HG02623 (cell line): ENCODE measurements at regions not wholly inside any gene's neighbourhood (a gene's known extent, or its start where the extent isn't known, plus 50 kb on each side); places are given as distances from the start of the nearest gene placed in this dataset.
"Not testable (repeated sequence)": the region's sequence is repeated elsewhere in the genome, so short reads cannot be mapped to it uniquely, and the experiment has no call there.

Experiments used
- ATAC-seq: cut with Tn5 transposase; IDR thresholded peaks from one replicate; pipeline ENCODE4 v1.9.1; 2021; ENCODE audit warnings: moderate library complexity; ENCODE audit not compliant: unreplicated experiment

DNA sequence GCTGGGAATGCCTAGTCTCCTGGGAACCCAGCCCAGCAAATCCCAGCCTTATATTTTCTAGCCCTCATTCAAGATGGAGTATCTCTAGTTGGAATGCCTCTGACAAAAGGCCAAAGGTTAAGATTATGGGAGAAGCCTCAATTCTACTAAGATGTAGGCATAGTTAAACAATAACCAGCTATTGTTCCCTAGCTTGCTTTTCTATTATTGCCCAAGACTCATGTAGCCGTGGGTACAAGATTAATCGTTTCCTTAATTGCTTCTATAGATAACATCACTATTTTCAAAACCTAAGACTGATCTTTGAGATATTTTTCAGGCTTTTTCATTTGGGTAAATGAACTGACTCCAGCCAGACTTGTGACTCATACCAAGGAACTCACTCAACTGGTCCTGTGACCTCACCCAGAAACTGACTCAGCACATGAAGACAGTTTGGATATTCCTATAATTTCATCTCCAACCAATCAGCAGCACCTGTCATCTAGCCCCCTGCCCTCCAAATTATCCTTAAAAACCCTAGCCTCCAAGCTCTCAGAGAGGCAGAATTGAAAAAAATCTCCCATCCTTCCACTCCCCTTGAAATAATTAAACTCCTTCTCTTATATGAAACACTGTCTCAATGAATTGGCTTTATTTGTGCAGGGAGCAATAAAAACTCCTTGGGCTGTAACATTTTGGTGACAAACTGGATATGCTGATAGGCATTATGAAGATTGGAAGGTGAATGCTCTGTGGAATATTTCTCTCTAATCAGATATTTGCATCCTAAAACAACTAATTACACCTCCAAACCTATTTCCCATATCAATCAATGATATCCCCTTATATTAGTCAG, 589.0 kb downstream of the C12orf50 start:
- ATAC-seq = no peak

DNA sequence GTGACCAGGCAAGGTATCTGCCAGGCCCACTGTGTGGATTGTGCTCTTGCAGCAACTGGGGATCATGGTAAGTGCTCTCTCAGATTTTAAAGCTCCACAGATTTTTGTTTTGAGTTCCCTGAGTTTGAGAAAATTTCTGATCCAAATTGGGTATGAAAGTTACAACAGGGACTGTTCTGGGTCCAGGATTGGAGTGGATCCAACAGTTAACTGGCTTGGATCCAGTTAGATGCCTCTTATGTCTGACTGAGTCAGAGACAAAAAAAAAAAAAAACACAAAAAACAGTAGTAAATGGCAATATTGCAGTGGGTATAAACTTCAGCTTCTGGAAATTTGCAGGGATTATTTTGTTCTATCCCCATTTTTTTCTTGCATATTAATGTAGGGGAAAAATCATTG, 598.8 kb downstream of the C12orf50 start:
- ATAC-seq = no peak

DNA sequence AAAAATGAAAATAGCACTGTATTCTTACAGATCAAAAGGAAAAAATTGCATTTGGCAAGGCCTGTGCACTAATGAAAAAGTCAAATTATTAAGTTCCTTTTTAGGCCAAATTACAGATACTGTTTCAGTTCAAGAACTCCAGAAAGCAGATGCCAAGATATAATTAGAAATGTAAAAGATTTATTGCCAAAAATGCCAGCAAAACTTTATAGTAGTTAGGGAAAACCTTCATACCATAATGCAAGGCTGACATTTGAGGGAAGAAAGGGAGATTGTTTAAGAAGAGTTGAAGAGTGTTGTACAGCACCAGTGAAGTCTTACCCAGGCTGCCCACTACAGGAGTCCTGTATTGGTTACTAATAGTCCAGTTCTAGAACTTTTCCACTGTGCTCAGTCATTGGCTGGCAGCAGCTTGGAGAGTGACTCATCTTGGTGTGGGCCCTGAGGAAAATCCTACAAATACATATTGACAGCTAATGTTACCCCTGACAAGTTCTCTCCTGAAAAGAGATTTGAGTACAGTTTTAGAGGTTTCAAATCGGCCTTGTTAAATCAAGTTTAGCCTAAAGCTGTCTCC, 600.4 kb downstream of the C12orf50 start:
- ATAC-seq = no peak

DNA sequence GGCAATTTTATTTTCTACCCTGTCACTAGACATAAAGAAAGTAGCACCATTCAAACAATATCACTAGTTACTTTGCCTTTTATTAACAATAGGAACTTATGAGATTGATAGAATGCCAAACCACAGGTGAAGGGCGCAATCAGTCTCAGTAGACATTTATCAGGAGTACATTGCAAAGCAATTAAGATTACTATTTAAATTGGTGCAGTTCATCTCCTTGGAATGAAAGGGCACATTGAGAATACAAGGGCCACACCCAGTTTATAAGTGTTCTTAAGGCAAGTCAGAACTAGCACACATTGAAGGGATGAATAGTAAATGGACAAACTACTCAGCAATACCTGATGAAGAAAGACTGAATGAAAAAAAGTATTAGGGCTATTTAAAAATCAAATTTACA, 601.4 kb downstream of the C12orf50 start:
- no peak for ATAC-seq

DNA sequence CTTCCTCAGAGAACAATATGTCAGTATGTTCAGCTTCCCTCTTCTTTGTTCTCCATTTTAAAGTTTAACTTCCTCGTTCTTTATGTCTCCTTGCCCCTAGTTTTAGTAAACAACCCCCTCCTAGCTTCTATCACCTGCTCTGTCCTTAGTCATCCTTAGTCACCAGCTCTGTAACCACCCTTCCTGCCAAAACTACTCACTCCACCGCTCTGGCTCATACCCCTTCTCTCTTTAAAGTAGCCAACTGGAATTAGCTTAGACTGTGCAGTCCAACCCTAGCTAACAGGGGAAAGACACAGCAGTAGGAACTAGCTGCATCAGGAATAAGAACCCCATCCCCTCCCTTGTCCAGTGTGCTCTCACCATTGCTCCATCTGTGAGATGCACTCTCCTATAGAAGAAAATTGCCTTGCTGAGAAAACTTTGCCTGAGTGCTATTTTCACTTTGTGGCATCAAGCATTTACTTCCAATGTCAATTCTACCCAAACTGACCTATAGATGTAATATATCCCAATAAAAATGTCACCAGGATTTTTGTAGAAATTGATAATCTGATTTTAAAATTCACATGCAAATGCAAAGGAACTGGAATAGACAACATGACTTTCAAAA, 603.2 kb downstream of the C12orf50 start:
- no peak for ATAC-seq

DNA sequence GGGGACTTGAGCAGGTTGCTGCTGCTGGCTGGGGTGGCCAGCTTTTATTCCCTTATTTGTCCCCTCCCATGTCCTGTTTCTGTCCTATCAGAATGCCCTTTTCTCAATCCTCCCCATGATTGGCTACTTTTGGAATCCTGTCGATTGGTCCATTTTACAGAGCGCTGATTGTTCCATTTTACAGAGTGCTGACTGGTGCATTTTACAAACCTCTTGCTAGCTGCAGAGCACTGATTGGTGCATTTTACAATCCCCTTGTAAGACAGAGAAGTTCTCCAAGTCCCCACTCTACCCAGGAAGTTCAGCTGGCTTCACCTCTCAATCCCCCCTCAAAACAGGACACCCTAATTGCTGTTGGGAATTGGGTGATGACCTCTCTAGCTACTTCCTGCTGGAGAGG, 608.0 kb downstream of the C12orf50 start:
- ATAC-seq = not testable (repeated sequence)

DNA sequence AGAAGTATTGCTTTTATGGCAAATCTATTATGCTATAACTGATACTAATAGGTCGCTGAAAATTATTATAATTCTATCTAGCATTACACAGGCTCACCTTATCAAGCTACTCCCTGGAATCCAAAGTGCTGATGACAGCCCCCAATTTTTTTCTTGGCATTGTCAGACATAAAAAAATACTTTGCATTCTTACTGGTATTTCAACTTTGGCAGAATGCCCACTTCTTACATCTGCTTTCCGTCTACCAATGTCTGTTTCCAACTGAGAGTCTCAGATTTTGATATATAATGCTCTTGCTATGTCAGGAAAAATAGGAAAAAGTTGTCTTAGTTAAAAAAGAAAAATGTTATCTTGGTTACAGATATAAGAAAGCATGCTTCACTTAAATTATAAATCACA, 615.4 kb downstream of the C12orf50 start:
- no peak for ATAC-seq

DNA sequence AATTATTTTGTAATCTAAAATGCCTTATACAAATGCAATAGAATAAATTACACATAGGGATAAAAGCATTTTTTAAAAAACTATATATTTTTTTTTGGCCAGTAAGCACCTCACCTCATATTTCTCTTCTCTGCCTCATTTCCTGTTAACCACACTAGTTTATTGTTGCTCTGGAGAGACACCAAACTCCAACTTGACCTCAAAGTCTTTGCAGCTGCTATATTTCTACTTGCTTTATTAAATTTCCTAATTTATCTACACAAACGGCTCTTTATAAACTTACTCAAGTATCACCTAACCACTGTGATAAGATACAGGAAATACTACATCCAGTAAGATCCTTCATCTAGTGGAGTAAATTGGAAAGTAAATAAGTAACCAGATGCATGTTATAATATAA, 622.3 kb downstream of the C12orf50 start:
- no peak for ATAC-seq

DNA sequence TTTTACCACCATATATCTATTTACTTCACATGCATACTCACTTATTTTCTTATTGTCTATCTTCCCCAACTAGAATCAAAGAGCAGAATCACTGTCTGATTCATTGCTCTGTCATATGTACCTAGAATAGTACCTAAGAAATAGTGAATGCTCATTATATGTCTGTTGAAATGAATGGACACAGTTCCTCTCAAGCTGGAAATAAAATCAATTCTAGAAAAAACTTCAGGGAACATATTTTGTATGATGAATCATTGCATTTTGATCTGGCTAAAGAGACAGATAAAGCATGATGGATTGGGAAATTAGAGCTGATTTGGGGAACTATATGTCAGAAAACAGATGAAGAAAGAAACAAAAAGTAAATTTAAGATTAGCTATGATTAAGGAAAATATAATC, 623.3 kb downstream of the C12orf50 start:
- ATAC-seq = no peak

DNA sequence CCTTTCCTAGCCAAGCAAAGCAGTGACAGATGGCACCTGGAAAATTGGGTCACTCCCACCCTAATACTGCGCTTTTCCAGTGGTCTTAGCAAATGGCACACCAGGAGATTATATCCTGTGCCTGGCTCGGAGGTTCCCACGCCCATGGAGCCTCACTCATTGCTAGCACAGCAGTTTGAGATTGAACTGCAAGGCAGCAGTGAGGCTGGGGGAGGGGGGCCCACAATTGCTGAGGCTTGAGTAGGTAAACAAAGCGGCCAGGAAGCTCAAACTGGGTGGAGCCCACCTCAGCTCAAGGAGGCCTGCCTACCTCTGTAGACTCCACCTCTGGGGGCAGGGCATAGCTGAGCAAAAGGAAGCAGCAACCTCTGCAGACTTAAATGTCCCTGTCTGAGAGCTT, 635.0 kb downstream of the C12orf50 start:
- not testable (repeated sequence) for ATAC-seq

DNA sequence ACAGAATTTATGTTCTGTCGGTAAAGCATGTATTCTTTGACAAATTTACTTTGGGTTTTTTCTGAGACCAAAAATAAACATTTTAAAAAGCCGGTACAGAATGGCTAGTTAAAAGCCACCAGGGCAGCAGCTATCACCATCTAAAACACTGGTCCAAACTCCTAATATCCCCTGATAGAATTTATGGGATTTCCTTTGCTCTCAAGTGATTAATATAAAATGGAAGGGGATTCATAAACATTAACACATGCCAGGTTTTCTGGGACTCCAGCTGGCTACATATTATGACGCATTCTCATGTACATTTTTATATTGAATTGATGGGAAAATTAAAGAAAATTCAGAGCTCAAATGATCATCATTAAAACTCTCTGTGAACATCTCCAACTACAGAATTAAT, 640.8 kb downstream of the C12orf50 start:
- no peak for ATAC-seq

DNA sequence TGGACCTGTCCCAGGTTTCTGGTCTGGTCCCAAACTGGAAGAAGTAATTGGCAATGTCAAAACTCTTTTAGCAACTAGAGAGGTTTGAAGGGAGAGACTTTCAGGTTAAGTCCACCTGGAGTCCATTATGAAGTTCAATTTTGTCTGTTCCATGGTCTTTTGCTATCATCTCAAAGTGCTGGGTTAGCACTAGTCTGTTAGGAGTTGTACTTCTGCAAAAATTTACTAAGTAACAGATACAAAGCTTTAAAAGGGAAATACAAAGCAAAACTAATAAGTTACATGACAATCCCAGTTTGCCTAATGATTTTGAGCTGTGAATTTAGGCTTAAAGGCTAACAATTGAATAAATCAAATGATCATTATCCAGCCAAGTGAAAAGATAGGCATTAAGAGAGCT, 643.9 kb downstream of the C12orf50 start:
- ATAC-seq = no peak

DNA sequence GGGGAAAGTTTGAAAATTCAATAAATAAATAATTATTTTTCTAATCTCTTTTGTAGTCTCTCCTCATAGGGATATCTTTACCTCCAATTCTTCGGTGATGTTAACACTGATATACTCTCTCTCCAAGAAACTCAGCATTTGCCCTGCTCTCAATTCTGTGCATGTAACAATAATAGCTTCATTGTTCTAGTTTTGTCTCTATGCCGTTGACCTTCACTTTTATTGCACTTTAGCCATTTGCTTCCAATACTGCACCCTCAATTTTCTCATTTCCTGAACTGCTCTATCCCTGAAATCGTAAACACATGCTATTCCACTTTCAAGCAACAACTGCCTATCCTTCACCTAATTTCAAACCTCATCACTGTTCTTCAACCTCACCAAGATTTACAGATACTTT, 645.0 kb downstream of the C12orf50 start:
- ATAC-seq = no peak

DNA sequence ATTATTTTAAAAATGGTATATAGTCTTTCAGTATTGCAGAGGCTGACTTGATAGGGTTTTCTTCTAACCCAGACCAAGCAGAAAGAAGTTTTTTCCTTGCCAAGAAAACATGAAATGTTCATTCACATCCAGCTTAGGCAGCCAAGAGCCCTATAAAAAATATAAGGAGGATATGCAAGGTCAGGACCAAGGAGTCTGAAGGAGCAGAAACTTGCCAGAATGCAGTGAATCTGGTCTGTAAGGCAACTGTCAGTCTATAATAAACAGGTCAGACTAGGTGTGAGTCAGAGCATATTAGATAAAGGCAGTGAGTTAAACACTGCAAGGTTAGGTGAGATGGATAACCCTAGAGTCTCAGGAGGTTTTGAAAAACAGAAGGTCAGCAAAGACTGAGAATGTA, 645.5 kb downstream of the C12orf50 start:
- ATAC-seq = no peak

DNA sequence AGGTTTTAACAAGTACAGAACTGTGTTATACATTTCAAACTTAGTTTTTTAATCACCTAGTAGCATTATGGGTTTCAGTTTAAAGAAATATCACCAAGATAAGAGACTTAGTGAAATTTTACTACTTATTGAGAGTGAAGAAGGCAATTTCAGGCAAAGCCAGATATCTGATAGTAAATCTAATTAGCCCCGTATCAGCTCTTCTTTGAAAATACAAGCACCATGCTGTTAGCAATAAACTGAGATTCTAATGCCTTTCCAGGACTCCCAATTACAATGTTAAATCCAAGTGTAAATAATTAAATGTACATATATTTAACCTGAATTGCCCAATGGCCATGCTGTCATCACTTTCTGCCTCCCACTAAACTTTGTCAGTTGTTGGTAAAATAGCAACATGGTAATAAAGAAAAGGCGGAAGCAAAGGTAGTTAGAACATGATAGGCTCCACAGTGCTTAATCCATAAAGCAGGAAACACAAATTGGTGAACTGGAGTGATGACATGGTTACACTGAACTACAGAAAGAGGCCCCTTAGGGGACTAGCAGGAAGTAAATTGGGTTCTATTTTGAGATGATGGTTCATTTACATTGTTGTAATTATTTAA, 646.1 kb downstream of the C12orf50 start:
- ATAC-seq = no peak

DNA sequence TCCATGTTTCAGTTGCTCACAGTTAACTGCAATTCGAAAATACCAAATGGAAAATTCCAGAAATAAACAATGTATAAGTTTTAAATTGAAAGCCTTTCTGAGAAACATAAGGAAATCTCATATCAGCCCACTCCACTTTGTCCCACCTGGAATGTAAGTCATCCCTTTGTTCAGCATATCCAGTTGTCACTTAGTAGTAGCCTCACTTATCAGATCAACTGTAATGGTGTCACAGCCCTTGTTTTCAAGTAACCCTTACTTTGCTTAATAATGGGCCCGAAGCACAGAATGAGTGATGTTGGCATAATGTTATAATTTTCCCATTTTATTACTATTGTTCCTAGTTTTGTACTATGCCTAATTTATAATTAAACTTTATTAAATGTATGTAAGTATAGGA, 646.8 kb downstream of the C12orf50 start:
- no peak for ATAC-seq

DNA sequence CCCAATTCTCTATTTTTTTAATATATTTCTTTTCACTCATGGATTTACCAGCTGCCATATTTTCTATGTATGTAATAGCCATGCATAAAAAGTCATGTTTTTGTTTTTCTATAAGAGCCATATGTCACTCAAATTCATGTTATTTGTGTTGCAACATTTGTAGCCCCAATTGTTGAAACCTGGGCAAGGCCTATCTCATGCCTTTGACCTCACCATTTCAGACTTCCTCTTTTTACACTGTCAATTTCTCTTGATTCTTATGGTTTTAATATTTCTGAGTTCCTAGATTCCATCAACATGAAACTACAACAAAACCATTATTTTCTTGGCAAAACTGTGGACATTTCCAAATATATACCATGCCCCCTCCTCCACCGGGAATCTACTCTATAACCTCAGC, 647.5 kb downstream of the C12orf50 start:
- no peak for ATAC-seq

DNA sequence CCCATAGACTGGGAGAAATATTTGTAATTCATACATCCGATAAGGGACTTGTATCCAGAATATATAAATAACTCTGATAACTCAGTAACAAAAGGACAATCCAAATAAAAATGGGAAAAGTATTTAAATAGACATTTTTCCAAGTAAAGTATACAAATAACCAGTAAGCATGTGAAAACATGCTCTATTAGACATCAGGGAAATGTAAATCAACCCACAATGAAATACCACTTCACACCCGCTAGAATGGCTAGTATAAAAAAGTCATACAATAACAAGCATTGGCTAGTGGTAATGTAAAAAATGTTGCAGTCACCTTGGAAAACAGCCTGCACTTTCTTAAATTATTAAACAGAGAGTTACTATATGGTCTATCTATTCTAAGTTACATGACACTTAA, 650.7 kb downstream of the C12orf50 start:
- no peak for ATAC-seq

DNA sequence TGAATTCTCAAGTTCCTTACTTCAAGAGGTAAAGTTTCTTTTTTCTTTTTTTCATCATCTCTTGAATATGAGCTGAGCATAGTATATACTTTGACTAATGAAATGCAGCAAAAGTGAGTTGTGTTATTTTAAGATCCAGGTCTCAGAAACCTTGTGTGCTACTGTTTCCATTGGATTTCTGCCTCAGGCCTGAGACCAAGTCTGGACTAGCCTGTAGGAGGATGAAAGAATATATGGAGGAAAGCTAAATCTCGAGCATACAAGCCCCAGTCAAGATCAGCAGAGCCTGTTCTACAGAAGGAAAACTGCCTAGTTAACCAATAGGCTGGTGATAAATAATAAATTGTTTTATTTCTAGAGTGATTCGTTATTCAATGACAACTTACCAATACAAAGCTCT, 652.5 kb downstream of the C12orf50 start:
- no peak for ATAC-seq

DNA sequence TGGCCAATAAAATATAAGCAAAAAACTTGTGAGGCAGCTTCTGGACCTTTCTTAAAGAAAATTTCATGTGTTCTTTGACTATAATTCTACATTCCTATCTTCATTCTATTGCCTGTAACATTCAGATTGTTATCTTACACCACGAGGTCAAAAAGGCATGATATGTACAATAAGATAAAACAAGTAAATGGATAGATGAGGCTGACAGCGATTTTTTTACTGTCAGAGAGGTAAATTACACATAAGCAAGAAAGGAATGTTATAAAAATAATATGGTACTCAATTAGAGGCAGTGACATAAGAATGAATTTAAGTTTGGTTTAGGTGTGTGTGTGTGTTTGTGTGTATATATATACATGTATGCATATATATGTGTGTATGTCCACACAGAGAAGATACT, 660.0 kb downstream of the C12orf50 start:
- ATAC-seq = no peak

DNA sequence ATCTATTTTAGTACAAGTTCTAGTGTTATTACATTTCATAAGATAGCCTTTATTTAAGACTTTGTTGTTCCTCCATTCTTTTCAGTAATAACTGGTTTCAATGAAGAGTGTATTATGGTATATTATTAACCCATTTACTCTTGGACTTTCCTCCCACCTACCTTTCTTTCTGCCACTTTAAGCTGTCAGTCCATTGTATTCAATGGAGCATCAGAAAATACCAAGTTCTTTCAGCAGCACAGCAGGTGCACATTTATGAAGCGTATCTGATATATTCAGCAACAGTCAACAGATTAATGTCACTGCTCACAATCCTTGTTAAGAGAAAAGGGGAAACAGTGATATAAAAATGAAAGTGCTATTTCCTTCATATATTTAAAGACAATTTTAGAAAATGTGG, 660.9 kb downstream of the C12orf50 start:
- ATAC-seq = no peak

DNA sequence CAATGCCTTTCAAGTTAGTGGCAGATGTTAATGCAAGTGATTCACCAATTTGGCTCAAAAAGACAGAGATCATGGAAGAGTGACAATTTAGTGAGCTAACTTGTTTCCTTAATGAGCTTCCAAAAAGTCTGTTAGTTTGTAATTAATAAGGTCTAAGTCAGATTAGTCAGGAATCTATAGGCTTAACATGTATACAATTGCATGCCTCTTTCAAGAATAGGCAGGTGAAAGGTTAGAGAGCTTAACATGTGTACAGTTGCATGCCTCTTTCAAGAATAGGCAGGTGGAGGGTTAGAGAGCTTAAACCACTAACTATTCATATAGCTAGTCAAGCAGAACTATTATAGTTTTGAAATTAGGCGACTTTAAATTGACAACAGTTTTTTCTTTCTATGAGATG, 663.8 kb downstream of the C12orf50 start:
- no peak for ATAC-seq
